ENCODE measurements at regions not wholly inside any gene's neighbourhood (a gene's known extent, or its start where the extent isn't known, plus 50 kb on each side); places are given as distances from the start of the nearest gene placed in this dataset.
"Not testable (repeated sequence)": the region's sequence is repeated elsewhere in the genome, so short reads cannot be mapped to it uniquely, and the experiment has no call there.

DNA sequence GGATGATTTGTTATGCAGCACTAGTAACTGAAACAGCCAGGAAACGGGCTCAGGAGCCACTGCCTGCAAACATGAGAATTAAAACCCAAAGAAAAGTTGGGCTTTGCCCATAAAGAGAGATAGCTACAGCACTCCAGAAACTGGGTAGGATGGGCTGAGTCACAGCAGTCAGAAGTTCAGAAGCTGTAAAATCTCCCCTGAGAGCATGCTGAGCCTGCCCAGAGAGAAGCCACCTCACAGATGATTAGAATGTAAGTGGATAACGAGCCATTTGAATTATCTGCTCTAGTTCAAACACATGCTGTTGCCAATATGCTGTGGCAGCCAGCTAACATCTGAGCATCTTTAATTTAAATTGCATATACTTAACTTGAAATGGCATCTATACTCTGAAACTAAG, 388.1 kb upstream of the ACVR2A start:
- DNase-seq, result no peak

DNA sequence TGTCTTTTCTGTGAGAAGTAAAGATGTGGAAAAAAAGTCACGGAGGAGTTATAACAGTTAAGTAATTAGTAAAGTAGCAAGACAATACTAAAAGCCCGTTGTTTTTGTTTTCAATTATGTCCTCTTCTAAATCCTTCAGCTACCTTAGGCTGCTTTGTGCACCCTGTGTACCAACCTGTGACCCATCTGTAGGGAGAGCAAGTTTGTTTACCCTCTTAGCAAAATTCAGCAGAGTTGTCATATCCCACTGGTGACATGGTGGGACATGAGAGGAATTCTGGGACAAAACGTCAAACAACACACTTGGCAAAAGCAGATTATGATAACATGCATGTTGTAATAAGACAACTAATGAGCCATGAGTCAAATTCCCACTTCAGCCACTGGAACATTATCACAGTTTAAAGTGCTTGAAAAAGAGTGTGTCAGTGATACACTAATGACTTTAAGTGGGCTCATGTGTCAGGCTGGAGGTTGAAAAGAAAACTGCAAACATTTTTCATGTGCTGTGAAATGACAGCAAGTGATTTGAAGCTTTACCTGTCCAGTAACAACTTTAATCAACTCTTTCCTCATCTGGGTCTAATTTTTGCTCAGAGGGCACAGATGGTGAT, 392.8 kb upstream of the ACVR2A start:
- DNase-seq, result no peak

DNA sequence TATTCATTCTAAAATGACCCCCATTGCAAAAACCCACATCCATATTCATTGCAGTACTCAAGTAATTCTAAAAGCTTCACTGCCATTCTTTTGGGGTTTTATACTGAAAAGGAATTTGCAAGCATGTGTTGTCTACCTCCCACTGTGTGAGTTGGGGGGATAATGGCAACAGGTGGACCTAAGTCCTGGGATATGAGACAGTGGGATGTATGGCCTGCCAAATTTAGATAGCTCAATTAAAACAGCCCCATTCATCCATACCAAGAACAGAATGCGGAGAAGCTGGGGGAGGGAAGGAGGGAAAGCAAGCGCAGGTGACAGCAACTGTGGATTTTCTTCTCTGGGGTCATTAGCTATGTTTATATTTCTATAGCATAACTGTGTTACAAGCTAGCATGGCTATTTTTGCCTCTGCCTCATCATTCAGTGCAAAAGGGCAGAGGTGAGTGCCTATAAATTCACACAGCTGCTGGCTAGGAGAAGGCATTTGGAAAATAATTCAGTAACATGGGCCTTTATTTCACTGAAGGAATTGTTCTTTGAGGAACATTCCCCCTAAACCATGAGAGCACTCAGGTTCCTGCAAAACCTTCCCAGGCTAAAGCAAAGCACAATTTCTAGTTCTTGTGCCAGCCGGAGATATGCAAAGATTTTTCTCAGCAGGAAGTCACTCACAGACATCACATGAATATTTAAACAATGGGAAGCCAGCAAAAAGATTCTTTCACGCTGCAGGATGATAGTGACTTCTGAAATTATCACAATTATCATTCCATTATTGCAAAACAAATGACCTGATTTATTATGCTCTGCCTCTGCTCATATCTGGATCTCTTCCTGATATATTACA, 393.9 kb upstream of the ACVR2A start:
- DNase-seq, result no peak

DNA sequence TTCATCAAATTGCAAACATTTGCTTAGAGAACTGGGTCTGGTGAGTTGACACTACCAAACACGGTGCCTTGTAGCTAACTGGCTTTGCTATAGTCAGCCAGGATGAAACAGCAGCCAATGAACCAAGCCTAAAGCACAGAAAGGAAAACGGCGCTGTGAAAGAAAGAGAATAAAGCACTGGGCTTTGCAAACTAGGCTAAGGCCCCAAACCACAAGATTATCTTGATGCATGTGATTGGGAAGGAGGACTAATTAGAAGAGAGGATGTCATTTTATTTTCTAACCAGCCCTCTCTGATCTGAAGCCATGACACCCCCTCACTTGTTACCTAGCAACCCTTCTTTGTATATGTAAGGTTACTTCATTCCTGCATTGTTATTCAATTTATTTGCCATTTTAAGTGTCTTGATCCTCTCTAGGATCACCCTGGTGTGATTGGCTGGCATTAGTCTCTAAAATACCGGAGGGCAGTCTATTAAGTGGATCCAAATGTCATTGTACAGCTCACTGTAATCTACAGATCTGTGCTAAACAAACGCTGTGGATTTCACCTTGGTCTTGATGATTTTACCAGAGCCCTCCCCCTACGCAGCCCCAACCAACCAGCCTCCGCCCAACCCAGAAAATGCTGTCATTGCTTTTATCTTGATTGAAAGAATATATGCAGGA, 395.4 kb upstream of the ACVR2A start:
- DNase-seq, result no peak

DNA sequence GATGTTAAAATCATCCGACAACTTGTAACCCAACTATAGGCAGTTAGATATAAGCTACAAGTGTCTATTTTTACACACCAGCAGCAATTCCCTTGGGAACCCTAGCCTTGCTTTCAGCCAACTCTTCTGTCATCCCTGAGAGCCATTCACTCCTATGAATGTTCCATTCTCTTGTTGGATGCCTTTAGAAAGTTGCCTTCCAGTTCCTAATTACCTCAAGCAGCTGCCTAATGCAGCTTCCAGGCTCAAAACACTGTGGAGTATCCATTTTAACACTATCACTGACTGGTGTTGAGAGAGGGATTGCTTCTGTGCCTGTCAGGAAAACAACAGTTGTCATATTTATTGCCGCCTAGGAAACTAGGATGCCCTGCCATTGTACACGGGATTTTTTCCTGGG, 402.0 kb upstream of the ACVR2A start:
- DNase-seq, result no peak

DNA sequence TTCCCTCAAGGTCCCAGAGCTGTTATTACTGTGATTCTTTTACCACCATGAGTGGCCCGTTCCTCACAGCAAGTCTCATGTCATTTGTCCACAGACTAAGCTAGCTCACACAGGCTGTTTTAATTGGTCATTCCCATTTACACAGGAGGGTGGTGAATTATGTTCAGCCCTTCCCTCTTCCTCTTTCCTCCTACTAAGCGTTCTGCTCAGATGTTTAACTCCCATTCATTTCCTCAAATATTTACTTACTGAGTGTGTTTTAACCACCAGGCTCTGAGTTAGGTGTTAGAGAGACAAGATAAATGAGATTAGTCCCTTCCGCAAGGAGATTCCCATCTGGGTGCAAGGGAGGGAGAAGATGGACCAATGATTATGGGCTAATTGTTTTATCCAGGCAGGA, 403.6 kb upstream of the ACVR2A start:
- no peak for DNase-seq

DNA sequence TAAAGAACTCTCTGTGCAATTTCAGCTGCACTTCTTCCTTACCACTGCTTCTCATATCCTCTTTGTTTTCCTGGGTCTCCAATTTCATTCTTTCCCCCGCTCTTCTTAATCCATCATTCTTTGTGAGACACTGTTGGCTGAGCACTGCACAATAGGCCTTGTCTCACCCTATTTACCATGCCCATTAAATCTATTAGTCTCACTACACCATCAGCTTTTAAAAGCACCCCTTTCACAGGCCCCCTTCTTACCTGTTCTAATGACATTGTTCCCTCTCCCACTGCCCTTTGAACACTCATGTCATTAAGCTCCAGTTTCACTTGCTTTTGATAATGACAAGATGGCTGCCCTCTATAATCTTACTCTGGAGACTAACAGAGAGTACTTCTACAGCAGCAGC, 404.1 kb upstream of the ACVR2A start:
- no peak for DNase-seq

DNA sequence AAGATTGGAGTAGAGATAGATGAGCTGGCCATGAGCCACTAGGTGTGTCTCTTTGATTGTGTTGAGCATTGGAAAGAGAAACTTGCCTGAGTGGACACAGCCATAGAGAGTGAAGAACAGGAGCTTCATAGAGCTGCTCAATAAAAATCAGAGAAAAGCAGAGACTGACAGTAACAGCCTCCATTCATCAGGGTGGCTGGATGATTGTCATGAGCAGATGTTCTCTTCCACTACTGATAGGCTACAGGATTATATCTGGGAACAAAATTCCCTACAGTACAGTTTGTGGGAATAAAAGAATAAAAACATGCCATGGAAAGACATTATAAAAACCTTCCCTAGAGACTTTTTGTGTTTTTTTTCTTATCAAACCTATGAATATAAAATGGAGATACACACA, 404.8 kb upstream of the ACVR2A start:
- no peak for DNase-seq

DNA sequence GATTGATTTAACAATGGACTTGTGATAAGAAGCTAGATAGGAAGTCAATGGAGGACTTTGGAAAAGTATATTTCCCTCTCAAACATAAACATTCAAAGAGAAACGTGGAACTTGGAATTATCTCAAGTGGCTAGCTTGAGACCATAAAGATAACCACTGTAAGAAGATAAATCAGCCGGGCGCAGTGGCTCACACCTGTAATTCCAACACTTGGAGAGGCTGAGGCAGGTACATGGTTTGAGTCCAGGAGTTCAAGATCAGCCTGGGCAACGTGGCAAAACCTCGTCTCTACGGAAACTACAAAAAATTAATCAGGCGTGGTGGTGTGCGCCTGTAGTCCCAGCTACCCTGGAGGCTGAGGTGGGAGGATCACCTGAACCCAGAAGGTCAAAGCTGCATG, 405.9 kb upstream of the ACVR2A start:
- no peak for DNase-seq

DNA sequence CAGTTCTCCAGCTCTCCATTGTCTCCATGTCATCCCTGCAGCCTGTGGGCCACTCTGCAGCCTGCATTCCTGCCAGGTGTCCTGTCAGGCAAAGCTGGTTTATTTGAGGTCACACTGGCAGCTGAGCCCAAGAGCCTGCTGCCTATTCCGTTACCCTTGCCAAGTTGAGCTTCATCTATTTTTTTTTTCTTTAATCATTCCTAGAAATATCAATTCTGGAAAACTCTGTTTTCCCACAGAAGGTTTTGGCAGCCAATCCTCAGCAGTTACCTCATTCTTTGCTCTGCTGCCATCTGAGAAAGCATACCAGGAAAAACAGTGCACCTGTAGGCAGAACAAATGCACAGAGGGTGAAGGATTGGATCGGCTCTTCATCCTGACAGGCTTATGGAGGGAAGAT, 411.0 kb upstream of the ACVR2A start:
- DNase-seq, result no peak

DNA sequence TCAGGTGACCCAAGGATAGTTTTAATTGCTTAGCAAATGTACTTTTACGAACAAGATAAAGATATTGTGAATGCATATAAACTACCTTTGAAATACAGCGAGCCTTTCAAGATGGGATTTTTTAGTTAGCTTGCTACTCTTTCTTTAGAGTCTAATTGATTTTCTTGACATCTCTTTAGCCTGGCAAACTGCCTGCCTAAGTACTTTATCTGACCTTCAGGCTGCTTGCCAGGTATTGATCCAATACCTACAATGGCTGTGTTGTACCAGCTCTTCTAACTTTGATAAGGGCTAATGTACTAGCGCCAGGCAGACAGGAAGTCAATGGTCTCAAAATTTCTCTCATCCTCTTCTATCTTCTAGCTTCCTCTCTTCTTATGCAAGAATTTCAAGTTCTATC, 414.4 kb upstream of the ACVR2A start:
- DNase-seq, result no peak

DNA sequence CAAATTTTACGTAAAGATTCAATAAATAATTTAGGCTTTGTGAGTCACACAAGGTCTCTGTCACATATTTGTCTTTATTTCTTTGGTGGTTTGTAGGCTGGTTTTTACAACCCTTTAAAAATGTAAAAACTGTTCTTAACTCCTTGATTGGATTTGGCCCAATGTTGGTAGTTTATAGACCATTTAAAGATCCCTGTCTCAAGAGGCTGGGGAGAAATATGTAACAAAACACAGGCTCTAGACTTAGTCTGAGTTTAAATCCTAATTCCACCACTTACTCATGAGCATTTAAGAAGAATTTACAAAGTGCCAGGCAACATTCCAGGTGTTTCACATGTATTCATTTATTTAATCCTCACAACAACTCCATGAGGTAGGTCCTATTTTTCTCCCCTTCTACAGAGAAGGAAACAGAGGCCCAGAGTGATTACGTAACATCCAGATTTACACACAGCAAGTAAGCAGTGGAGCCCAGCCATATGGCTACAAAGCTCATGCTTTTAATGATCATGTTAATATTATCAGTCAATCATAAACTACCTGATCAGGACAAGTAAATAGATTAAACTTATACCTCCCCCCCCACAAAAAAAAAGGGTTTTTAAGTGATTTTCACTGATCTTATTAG, 416.6 kb upstream of the ACVR2A start:
- DNase-seq, result no peak

DNA sequence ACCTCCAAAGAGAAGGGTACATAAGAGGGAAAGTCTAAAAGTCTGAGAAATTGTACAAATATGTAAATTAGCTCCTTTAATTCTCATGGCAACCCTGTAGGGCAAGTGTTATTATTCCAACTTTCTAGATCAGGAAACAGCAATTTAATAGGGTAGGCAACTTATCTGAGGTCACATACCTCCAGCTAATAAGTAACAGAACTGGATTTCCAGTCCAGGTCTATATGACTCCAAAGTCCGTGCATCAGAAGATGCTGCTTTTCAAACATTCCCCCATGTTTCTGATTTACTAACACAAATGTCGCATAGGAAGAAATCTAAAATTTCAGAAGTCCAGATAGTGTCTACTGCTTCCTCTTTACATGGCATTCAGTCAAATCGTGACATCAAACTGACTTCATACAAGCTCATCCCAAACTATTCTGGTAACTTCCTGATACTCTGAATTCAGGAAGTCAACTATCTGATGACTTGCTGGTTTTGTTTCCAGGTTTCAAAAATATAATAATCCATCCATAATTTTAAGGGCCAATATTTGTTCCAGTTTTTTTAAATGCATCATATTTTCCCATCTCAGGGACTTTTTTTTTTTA, 419.3 kb upstream of the ACVR2A start:
- DNase-seq, result no peak

DNA sequence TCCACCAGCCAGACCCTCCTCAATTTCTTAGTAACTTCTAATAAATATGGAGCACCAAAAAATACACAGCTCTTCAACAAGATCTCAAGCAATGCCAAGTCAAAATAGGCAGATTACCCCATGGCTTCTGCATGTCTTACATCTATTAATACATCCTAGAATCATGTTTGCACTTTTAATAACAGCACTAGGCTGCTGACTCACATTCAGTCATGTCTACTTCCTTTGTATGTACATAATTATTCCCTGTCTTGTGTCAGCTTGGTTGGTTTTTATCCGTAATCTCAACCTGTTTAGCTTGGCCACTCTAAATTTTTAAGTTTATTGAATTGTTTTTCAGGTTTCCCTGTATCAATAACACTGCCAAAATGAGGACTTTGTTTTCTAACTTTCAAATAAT, 420.1 kb upstream of the ACVR2A start:
- no peak for DNase-seq

DNA sequence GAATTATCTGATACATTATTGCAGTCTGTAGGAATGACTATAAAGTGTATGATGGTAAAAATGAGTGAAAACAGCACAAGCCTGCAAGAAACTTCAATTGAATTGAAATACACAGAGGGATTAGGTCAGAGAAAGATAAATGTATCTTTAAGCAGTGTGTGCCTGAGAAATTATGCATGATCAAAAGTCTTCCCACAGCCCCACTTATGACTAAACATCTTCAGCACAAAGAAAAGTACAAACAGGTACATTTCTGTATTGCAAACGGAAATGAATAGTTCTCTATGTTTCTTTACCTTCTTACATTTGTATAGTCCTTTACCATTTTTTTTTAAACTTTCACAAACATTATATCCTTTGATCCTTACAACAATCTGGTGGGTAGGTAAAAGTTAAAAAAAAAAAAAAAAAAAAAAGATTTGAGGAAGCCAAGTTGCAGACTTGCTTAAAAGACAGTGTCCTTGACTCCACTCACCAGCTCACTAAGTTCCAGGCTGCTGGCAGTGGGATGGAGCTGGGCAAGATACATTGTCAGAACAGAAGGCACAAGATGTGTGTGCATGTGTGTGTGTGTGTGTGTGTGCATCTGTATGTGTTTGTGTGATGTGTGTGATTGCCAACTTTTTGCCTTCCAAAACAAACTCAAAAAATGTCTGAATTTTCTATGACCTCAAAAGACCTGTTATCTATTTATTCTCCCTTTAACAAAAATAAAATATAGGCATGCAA, 423.7 kb upstream of the ACVR2A start:
- no peak for DNase-seq

DNA sequence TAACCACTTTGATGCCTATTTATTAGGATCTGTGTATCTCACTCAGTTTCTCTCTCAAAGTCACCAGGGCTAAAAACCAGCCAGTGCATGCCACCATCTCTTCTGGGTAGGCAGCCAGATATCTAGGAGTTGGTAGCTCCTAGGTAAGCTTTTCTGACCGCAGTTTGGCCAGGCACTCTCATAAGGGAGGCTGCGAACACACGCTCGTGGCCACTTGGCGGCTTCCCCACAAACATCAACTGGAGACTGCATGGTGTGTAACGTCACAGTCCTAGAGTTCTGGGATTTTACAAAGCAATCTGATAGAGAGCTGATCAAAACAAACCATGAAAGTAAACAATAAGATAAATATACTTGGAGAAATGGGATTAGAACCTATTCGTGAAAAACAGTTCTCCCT, 424.3 kb upstream of the ACVR2A start:
- no peak for DNase-seq

DNA sequence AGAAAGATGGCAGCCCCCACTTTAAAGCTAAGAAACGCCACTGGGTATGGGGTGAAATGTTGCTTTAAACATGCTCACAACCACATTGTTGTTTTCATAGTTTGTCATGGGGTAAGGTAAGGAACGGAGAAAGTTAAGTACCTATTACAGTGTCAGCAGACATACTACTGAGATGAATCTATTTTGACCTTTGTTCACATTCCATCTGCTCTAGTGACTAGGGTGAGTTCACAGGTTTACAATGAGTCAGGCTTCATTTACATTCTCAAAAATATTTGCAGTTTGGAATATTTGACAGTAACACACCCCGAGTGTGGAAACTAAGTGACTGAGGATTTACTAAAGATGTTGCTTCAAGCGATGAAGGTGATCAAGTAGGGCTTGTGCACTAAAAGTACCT, 428.7 kb upstream of the ACVR2A start:
- DNase-seq, result no peak

DNA sequence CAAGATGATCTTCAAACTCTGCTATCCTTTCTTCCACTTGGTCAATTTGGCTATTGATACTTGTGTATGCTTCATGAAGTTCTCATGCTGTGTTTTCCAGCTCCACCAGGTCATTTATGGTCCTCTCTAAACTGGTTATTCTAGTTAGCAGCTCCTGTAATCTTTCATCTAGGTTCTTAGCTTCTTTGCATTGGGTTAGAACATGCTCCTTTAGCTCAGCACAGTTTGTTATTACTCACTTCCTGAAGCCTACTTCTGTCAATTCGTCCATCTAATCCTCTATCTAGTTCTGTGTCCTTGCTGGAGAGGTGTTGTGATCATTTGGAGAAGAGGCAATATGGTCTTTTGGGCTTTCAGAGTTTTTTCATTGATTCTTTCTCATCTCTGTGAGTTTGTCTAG, 430.2 kb upstream of the ACVR2A start:
- DNase-seq, result not testable (repeated sequence)

DNA sequence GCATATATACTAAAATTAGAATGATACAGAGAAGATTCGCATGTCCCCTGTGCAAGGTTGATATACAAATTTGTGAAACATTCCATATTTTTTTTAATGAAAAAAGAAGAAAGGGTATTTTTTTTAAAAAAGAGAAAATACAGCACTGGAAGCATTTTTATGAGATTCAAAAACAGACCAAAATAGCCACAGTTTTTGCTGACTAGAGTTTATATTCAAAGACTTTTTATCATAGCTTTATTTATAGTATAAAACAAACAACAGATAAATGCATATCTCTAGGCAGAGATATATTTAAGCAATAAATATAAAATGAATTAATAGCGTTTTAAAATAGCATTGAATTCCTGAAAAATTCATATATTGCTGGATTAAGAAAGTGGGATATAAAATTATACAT, 436.5 kb upstream of the ACVR2A start:
- DNase-seq, result no peak

DNA sequence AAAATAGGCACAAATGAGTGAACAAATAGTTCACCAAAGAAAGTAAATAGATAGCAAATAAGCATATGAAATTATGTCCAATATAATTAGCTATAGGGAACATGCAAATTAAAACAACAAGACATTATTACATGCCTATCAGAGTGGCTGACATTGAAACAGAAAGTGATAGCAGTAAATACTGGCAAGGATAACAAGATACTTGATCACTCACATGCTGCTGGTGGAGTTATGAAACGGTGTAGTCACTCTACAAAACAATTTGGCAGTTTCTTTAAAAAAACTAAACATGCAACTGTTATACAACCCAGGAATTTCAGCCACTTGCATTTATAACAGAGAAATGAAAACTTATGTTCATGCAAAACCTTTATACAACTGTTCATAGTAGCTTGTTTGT, 439.2 kb upstream of the ACVR2A start:
- DNase-seq, result no peak

DNA sequence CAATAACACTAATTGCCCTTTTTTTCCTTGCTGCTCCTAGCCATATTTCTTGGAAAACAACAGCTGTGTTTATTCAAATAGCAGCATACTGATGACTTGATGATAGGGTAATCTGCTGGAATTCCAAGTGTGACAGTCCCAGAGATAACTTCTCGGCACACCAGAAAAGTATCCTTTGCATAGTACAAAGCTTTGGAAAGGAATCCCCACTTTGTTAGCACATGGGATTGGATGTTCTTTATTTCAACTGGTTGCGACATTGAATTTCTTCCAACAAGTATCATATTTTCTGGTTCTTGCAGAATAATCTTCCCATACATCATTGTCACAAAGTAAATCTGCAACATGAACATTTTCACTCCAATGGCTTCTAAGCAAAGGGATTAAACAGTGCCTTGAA, 445.8 kb upstream of the ACVR2A start:
- no peak for DNase-seq

DNA sequence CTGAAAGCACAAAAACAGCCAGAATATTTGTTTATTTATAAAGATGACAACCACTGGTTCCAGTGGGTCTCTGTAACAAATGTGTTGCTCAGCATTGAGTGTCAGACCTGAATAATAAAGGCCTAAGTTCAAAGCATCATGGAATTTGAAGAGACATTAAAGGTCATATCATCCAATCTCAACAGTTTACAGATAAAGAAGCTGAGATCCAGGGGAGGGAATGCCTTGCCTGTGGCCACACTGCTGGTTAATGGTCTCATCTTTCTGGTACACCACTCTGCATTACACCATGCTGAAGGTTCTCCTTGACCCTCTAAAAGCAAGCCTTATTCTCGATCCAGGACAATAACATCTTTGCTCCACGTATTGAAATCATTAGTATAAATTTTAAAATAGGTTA, 446.5 kb upstream of the ACVR2A start:
- no peak for DNase-seq

DNA sequence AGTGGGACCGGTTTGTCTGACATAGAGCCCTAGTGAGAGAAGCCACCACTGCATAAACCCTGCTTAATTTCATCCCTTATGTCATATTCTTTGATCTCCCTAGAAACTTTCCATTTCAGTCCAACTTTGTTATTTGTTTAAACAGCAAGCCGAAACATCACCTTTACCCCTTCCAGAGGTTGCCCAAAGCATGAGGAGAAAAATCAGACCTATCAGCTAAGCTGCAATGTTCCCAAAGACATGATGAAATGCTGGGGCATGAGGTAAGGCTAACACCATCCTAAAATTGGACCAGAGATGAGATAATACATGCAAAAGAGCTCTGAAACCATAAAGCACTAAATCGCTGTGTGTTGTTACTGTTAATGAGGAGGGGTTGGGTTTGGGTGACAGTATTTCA, 447.9 kb upstream of the ACVR2A start:
- DNase-seq, result no peak

All from midbrain (tissue), 1 donor.